H9 (cell line): ENCODE measurements at regions not wholly inside any gene's neighbourhood (a gene's known extent, or its start where the extent isn't known, plus 50 kb on each side); places are given as distances from the start of the nearest gene placed in this dataset.

ENCODE experiments used
- DNase-seq: peaks from one replicate; pipeline ENCODE4 v3.0.0-alpha.2; 2017
- H2AFZ ChIP-seq: one replicate; pipeline ENCODE4 v1.6.1; 2013; ENCODE audit warnings: mild to moderate bottlenecking, low read length, control low read depth, moderate library complexity
- H2AK5ac ChIP-seq: 2 replicates; pipeline ENCODE4 v1.6.1; 2013; ENCODE audit warnings: low read length, control low read depth, mixed read lengths; ENCODE audit not compliant: insufficient read length
- H2BK120ac ChIP-seq: one replicate; pipeline ENCODE4 v1.6.1; 2013; ENCODE audit warnings: low read depth, mild to moderate bottlenecking, low read length, control low read depth, inconsistent platforms; ENCODE audit not compliant: poor library complexity, severe bottlenecking
- H2BK12ac ChIP-seq: 2 replicates; pipeline ENCODE4 v1.6.1; 2013; ENCODE audit warnings: low read length, control low read depth, mixed read lengths, low read depth; ENCODE audit not compliant: insufficient read length
- H2BK15ac ChIP-seq: 2 replicates; pipeline ENCODE4 v1.6.1; 2013; ENCODE audit warnings: low read depth, low read length, control low read depth
- H2BK20ac ChIP-seq: one replicate; pipeline ENCODE4 v1.6.1; 2013; ENCODE audit warnings: low read depth, mild to moderate bottlenecking, low read length, control low read depth, inconsistent platforms; ENCODE audit not compliant: poor library complexity, severe bottlenecking
- H2BK5ac ChIP-seq: 2 replicates; pipeline ENCODE4 v1.6.1; 2013; ENCODE audit warnings: low read length, control low read depth, mixed read lengths; ENCODE audit not compliant: insufficient read length
- H3K14ac ChIP-seq: 2 replicates; pipeline ENCODE4 v1.6.1; 2013; ENCODE audit warnings: low read length, control low read depth; ENCODE audit not compliant: insufficient read depth
- H3K18ac ChIP-seq: 2 replicates; pipeline ENCODE4 v1.6.1; 2013; ENCODE audit warnings: low read depth, mild to moderate bottlenecking, mixed read lengths, low read length, control low read depth; ENCODE audit not compliant: insufficient read length
- H3K23ac ChIP-seq: 2 replicates; pipeline ENCODE4 v1.6.1; 2013; ENCODE audit warnings: low read length, control low read depth, mixed read lengths, low read depth; ENCODE audit not compliant: insufficient read length
- H3K23me2 ChIP-seq: 2 replicates; pipeline ENCODE4 v1.6.1; 2013; ENCODE audit warnings: low read depth, mild to moderate bottlenecking, mixed read lengths, low read length, control low read depth; ENCODE audit not compliant: insufficient read length, poor library complexity, severe bottlenecking
- H3K27ac ChIP-seq: 2 replicates; pipeline ENCODE4 v1.5.1; 2013; ENCODE audit warnings: low read length, control low read depth, mixed read lengths, low read depth; ENCODE audit not compliant: insufficient read length
- H3K27me3 ChIP-seq: 2 replicates; pipeline ENCODE4 v1.6.1; 2013; ENCODE audit warnings: low read length, control low read depth, inconsistent platforms; ENCODE audit not compliant: insufficient read depth
- H3K4ac ChIP-seq: 2 replicates; pipeline ENCODE4 v1.6.1; 2013; ENCODE audit warnings: low read depth, mild to moderate bottlenecking, control low read depth, inconsistent platforms, low read length, moderate library complexity
- H3K4me1 ChIP-seq: 2 replicates; pipeline ENCODE4 v1.6.1; 2013; ENCODE audit warnings: low read length, control low read depth, inconsistent platforms; ENCODE audit not compliant: insufficient read depth
- H3K4me2 ChIP-seq: 2 replicates; pipeline ENCODE4 v1.6.1; 2013; ENCODE audit warnings: low read length, control low read depth, mixed read lengths; ENCODE audit not compliant: insufficient read length, insufficient read depth
- H3K56ac ChIP-seq: 2 replicates; pipeline ENCODE4 v1.6.1; 2013; ENCODE audit warnings: low read depth, mild to moderate bottlenecking, mixed read lengths, low read length, control low read depth; ENCODE audit not compliant: insufficient read length
- H3K79me1 ChIP-seq: 2 replicates; pipeline ENCODE4 v1.6.1; 2013; ENCODE audit warnings: low read depth, mild to moderate bottlenecking, moderate library complexity, low read length, control low read depth, inconsistent platforms; ENCODE audit not compliant: insufficient read depth, poor library complexity, severe bottlenecking
- H3K79me2 ChIP-seq: 2 replicates; pipeline ENCODE4 v1.6.1; 2013; ENCODE audit warnings: low read length, control low read depth, inconsistent platforms; ENCODE audit not compliant: insufficient read depth
- H3K9ac ChIP-seq: 2 replicates; pipeline ENCODE4 v1.6.1; 2013; ENCODE audit warnings: low read length, control low read depth, mixed read lengths; ENCODE audit not compliant: insufficient read length; ENCODE audit errors: extremely low read depth
- H3K9me3 ChIP-seq: one replicate; pipeline ENCODE4 v1.6.1; 2013; ENCODE audit warnings: low read depth, low read length, inconsistent platforms; ENCODE audit not compliant: control insufficient read depth
- H3T11ph ChIP-seq: one replicate; pipeline ENCODE4 v1.6.1; 2013; ENCODE audit warnings: mild to moderate bottlenecking, low read length, control low read depth, inconsistent platforms
- H4K20me1 ChIP-seq: one replicate; pipeline ENCODE4 v1.6.1; 2013; ENCODE audit not compliant: control insufficient read depth, insufficient read length, insufficient read depth
- H4K5ac ChIP-seq: 2 replicates; pipeline ENCODE4 v1.6.1; 2013; ENCODE audit warnings: low read depth, mild to moderate bottlenecking, mixed read lengths, low read length, control low read depth; ENCODE audit not compliant: insufficient read length
- H4K8ac ChIP-seq: replicated peaks from 2 replicates; pipeline ENCODE4 v1.6.1; 2013; ENCODE audit warnings: low read length, control low read depth, mixed read lengths, low read depth; ENCODE audit not compliant: insufficient read length
- H4K91ac ChIP-seq: 2 replicates; pipeline ENCODE4 v1.6.1; 2013; ENCODE audit warnings: low read depth, mild to moderate bottlenecking, moderate library complexity, mixed read lengths, low read length, control low read depth; ENCODE audit not compliant: insufficient read length
- H3K27ac Mint-ChIP-seq, 3 experiments: 2 replicates in 2 of 3; 3 replicates in 1 of 3; pipeline ENCODE4 v1.8.0; 2020 to 2021; ENCODE audit warnings: mixed read lengths in 3 of 3, mild to moderate bottlenecking in 1 of 3, moderate library complexity in 1 of 3
- H3K27me3 Mint-ChIP-seq: 2 replicates; pipeline ENCODE4 v1.8.0; 2021; ENCODE audit warnings: low read depth, mild to moderate bottlenecking, moderate library complexity, mixed read lengths
- H3K36me3 Mint-ChIP-seq, 3 experiments: 2 replicates in 2 of 3; 3 replicates in 1 of 3; pipeline ENCODE4 v1.8.0; 2020 to 2021; ENCODE audit warnings: low read depth in 3 of 3, mixed read lengths in 3 of 3; ENCODE audit not compliant: insufficient read depth in 1 of 3
- H3K4me1 Mint-ChIP-seq, 2 experiments: 2 replicates each; pipeline ENCODE4 v1.8.0; 2020; ENCODE audit warnings: mixed read lengths in 2 of 2
- H3K4me3 Mint-ChIP-seq, 2 experiments: 2 replicates in 1 of 2; 3 replicates in 1 of 2; pipeline ENCODE4 v1.8.0; 2020 to 2021; ENCODE audit warnings: mild to moderate bottlenecking in 2 of 2, mixed read lengths in 2 of 2, moderate library complexity in 1 of 2
- H3K9me3 Mint-ChIP-seq, 2 experiments: 2 replicates in 1 of 2; 3 replicates in 1 of 2; pipeline ENCODE4 v1.8.0; 2020; ENCODE audit warnings: mild to moderate bottlenecking in 2 of 2, mixed read lengths in 2 of 2, moderate library complexity in 1 of 2
- CTCF ChIP-seq: fragments of 200-600 bp; sonication (generic); conservative IDR thresholded peaks from 3 replicates; pipeline ENCODE4 v1.8.0; 2021; ENCODE audit warnings: antibody characterized with exemption, mild to moderate bottlenecking
- WGBS: extraction: QIAGEN DNeasy Blood & Tissue Kit; methylation state at CpG from one replicate; pipeline ENCODE4 v1.1.7; 2013; ENCODE audit warnings: missing lambda C conversion rate, low lambda C conversion rate, mixed read lengths; ENCODE audit not compliant: insufficient read length; ENCODE audit errors: extremely low coverage; 5-methylcytosine and 5-hydroxymethylcytosine counted together

- Histone ChIP-seq H3T11ph (no peak overlapping the region), H2BK120ac (no peak overlapping the region), H3K4me1 (no peaks in the 10 kb centered on the region), H3K4me2 (no peak overlapping the region), H3K18ac (no peak overlapping the region), H3K23ac (no peak overlapping the region), H4K8ac (no peak overlapping the region), H3K9ac (no peak overlapping the region), H3K27me3 (no peaks in the 10 kb centered on the region), H2BK12ac (no peak overlapping the region), H2BK5ac (no peak overlapping the region), H2BK15ac (no peak overlapping the region), H2AFZ (no peak overlapping the region), H3K79me1 (no peaks in the 10 kb centered on the region), H3K56ac (no peak overlapping the region), H3K4ac (no peak overlapping the region), H4K20me1 (no peaks in the 10 kb centered on the region), H4K91ac (no peak overlapping the region), H3K27ac (no peak overlapping the region), H4K5ac (no peak overlapping the region), H2AK5ac (no peak overlapping the region), H2BK20ac (no peak overlapping the region), H3K23me2 (no peaks in the 10 kb centered on the region), H3K14ac (no peak overlapping the region), H3K9me3 (peaks cover 75% of the 10 kb centered on the region), H3K79me2 (no peaks in the 10 kb centered on the region)
- no CpG with 5 or more reads among the region's 6 CpGs for WGBS
- Mint-ChIP-seq H3K27ac (no peak overlapping the region; a peak in 1 of 7 replicates), H3K4me3 (no peak overlapping the region), H3K4me1 (no peaks in the 10 kb centered on the region), H3K36me3 (peaks cover 0 to 37% (median 17%) of the 10 kb centered on the region in 3 experiments; a peak in 5 of 7 replicates), H3K9me3 (peaks cover 82 to 89% of the 10 kb centered on the region in 2 experiments), H3K27me3 (peaks cover 4% of the 10 kb centered on the region)
- TF ChIP-seq CTCF = no peak
- no peak for DNase-seq
Measured at GRCh38 chr19:57058871-57059270, 60.9 kb upstream of the USP29 start.
